ENCODE measurements at regions not wholly inside any gene's neighbourhood (a gene's known extent, or its start where the extent isn't known, plus 50 kb on each side); places are given as distances from the start of the nearest gene placed in this dataset.

DNA sequence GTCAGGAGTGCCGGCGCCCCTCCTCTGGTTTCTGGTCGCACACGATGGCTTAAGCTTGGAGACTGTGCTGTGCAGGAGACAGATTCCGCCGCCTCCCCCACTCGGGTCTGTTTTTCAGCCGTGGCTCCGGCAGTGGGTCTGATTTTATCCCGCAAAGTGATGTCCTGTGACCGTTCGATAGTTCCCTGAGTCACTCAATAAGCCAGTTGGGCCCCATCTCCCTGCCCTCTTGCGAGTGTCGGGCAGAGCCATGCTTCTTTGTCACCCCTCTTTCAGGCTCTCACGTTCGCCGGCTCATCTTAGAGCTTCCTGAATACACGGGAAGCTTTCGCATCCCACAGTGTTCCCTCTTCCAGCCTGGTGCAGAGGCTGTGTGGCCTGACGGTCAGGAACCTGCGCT lies 127.8 kb upstream of the RFLNA start:
- no peak for ATAC-seq

DNA sequence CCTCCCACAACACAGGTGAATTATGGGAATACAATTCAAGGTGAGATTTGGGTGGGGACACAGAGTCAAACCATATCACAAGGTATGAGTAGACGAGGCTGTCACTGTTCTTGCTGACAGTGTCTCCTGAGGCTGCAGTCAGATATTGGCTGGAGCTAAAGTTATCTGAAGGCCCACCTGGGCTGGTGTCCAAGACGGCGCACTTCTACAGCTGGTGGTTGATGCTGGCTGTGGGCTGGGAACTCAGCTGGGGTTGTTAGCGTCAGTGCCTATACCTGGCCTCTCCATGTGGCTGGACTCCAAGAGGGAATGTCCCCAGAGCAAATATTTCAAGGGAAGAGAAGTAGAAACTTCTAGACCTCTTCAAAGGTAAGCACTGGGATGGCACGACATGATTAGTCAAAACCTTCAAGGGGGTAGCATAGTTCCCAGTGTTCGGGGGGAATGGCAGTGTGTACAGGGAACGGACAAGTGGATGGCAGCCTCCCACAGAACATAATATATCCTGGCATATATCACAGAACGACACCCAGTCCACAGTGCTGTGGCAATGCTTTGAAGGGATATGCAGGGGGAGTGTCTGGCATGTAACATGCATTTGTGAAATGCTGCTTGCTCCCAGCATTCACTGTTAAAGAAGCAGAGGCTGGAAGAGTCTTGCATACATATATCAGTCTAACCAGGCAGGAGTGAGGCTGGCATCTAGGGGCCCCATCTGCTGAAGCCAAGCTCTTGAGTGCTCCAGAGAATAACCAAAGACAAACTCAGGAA lies 126.7 kb upstream of the RFLNA start:
- ATAC-seq: no peak

DNA sequence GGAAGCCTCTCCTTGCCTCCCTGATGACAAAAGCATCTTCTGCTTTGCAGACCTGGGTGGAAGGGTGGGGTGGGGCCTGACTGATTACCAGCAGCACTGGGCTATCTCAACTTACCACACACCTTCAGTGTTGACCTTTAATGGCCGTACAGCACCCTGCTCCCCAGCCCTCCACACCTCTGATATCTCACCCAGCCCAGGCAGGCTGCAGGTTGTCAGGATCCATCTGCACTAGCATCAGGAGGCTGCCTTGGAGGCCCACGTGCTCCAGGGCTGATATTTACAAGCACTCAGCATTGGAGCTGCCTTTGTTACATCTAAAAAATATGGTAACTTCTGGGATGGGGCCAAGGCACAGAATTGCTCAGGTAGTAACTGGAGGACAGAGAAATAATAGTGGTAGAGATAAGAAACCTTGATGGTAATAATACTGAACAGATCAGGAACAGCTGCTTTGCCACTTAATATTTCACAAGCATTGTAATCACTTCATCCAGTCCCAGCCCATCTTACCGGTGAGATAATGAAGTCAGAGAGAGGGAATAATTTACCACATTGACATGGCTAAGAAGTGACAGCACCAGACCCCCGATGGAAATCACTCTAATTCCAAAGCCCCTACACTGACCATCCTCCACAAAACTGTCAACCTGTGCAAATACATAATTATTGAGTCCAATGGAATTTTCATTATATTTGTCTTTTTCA lies 125.2 kb upstream of the RFLNA start:
- no peak for ATAC-seq

DNA sequence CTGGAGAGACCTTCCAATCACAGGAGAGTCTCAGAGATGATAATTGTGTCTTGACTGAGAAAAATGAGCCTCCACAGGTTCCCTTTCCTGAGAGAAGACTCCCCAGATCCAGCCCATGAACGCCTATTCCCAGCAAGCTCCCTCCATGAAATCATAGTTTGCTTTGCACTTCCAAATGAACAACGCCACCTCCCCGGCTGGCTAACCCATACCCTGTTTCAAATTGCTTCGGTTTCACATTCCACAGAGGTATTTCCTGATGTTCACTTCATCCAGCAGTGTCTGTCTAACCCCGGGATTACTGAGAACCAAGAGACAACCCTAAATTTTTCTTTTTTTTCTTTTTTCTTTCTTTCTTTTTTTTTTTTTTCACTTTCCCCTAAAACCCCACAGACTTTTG lies 124.1 kb upstream of the RFLNA start:
- ATAC-seq: no peak

DNA sequence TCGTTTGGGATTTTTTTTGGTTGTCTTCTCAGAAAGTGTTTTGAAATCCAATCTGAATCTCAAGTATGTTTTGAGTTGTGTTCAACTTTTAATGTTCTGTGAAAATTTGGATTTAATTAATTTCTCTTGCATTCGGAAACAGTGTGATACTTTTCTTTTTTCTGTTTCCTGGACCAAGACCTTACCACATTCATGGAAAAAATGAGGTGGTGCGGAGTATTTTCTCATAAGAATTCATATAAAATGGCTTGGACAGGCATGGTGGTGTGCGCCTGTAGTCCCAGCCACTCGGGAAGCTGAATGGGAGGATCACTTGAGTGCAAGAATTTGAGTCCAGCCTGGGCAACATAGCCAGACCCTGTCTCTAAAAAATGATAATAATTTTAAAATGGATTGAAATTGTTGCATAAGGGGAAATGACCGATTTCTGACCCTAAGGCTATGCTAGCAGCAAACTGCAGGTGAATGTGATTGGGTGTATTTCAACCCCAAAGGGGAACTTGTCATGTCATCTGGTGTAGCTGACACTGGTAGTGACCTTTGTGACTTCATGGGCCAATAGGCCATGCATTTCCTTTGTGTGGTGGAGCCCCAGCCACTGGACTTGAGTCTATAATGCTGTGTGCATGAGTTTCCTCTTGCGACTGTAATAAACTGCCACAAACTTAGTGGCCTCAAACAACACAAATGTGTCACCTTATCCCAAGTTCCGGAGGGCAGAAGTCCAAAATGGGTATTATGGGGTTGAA lies 123.5 kb upstream of the RFLNA start:
- ATAC-seq: no peak

DNA sequence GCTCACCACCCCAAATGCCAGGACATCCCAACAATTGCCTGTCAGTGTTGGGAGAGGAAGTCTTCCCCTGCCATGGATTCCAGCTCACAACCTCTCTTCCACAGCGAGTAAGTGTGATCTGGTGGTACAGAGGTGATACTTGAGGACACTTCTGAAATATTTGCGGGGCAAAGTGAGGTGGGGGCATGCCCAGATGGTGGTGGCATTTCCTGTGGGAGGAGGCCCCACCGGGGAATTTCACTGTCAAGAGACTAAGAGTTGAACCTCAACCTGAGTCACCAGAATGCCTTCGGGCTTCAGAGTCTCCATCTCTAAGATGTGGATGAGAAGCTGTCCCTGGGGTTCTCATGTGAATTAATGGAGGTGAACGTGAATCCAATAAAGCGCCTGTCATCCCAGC lies 122.3 kb upstream of the RFLNA start:
- ATAC-seq: no peak

DNA sequence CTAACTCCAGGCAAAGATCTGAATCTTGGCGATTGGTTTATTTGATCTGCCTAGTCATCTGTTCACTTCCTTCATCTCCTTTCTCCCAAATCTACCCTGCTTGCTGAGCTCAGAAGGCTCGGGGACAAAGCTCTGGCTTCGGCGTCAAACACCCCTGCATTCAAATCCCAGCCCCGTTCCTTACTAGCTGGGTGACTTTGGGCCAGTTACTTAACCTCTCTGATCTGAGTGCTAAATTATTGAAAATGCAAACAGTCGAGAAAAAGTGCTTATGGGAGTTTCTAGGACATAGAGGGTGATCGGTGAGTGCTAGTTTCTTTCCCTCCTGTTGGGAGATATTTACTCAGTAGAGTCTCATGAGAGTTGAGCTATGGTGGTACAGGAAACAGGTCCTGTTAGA lies 121.2 kb upstream of the RFLNA start:
- ATAC-seq: no peak

DNA sequence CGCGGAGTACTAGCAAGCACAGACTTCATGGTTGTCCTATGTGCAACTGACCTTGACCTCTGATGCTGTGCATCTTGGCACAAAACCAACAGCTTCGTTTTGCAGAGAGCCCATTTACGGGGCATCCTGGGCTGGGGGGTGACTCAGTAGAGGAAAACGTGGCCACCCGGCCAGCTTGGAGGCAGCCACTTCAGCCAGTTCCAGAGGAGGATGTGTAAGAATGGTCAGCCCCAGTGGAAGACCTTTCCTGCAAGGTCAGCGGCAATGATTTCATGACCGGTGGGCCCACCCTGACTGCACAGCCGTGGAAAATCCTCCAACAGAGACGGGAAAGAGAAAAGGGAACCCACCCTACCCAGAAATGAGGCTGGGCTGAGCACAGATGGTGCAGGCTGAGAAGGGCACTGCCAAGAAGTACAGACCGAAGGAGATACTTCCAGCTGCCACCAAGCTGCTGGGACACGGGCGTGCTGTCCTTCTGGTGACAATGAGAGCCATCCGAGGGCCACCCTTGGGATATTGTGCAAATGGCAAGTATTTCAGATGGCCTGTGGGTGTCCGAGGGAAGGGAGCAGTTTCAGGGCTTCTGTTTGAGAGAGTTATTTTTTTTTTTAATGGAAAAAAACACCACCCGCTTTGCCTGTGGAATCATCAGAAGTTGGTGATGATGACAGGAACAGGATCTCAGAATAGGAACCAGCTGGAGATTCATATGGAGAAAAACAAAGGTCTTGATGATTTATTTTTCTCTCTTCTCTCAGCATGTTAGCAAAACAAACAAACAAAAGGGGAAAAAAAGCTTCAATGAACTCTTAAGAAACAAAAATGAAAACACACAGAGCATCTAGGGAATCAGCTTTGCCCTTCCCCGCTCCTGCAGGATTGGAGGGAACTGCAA lies 120.2 kb upstream of the RFLNA start:
- no peak for ATAC-seq

DNA sequence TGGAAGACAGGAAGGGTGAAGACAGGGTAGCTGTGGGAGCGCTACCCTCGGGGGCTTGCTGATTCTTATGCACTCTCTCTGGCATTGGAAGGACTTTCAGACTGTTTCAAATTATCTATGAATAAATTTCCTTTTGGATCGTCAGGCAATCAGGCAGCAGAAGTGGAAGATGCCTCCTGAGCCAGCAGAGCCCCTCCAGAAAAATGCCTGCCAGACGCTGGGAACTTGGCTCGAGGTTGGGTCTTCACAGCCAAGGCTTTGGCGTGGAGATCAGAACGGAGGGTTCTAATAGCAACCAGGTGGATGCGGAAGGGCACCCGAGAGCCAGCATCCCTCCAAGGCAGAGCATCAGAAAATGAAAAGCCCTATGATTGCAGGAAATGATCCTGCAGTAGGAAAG lies 119.2 kb upstream of the RFLNA start:
- ATAC-seq: no peak

DNA sequence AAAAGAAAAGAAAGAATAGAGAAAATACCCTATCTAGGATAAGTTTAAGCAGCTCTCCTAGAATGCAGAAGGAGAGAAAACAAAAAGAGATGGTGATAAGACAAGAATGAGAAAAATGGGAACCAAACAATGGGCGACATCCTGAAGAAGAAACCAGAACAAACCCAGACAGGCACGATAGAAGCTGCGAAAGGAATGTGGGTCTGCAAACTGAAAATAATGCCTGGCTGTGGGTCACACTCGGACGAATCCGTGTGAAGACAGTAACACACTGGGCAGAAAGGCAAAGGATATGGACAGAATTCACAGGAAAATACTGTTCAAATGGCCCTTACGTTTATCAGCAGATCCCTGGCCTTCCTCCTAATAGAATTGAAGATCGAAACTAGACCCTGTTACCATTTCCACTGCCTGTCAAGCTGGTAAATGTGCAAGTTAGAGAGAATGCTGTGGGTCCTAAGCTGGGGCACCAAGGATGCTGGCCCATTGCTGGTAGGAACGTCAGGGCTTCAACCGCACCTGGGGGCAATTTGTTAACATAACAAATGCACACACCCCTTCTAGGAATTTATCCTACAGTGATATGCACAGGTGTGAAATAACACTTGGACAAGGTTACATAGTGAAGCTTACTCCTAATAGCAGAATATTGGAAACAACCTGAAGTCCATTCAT lies 117.5 kb upstream of the RFLNA start:
- no peak for ATAC-seq

DNA sequence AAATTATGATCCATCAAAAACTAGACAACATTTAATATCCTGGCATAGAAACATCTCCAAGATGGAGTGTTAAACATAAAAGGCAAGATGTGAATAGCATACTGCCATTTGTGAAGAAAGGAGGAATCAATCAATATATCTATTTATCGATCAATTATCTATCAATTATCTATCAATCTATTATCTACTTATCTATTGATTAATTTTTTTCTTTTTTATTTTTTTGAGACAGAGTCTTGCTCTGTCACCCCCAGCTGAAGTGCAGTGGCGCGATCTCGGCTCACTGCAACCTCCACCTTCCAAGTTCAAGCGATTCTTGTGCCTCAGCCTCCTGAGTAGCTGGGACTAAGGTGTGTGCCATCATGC lies 117.0 kb upstream of the RFLNA start:
- ATAC-seq: no peak

DNA sequence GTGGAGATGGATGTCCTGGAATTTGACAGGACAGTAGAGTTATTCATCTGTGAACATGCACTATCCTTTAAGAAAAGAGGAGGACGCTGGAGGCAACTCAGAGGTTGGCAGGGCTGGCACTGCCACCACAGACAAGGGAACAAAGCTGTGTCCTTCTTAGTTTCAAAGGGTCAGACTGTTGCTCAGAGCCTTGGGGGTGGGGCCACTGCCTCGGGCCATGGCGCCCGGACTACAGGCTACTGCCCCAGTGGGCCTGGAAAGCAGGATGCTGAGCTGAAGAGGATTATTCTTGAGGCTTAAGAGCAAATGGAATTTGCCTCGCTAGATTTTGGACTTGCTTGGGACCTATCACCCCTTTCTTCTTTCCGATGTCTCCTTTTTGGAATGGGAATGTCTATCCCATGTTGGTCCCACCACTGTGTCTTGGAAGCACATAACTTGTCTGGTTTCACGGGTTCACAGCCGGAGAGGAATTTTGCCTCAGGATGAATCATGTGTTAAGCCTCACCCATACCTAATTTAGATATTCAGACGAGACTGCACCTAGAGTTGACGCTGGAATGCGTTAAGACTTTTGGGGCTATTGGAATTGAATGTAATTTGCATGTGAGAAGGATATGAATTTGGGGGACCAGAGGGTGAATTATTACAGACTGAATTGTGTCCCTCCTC lies 114.8 kb upstream of the RFLNA start:
- ATAC-seq: no peak

DNA sequence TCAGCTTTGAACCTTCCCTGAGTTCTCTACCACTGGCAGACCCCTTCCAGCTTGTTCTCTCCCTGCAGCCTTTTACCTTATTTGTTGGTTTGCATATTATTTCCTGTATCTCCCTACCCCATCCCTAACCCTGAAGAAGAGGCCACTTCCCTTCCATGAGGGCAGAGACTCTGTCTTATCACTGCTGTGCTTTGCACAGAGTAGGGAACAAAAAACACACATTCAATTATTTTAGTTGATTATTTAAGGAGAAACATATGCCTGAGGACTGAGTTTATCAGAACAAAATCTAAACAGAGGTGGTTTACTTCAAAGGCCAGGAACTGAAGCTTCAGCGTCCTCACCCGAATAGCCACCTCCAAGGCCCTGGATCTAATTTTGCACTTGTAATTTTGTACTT lies 111.7 kb upstream of the RFLNA start:
- ATAC-seq: no peak

DNA sequence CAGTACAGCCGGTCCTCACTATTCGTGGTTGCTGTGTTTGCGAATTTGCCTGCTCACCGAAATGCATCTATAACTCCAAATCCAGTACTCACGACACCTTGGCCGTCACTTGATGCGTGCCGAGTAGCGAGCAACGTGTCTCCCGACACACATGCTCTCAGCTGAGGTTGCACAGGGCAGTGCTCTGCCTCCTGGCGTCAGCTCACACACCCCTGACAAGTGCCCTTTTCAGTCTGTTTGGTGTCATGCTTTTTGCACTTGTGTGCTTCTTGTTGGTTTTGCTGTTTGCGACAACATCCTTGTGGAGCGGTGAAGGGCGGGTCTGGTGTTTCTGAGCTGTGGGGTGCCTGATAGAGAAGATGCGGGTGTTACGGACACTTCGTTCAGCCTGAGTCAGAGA lies 110.4 kb upstream of the RFLNA start:
- ATAC-seq: no peak

DNA sequence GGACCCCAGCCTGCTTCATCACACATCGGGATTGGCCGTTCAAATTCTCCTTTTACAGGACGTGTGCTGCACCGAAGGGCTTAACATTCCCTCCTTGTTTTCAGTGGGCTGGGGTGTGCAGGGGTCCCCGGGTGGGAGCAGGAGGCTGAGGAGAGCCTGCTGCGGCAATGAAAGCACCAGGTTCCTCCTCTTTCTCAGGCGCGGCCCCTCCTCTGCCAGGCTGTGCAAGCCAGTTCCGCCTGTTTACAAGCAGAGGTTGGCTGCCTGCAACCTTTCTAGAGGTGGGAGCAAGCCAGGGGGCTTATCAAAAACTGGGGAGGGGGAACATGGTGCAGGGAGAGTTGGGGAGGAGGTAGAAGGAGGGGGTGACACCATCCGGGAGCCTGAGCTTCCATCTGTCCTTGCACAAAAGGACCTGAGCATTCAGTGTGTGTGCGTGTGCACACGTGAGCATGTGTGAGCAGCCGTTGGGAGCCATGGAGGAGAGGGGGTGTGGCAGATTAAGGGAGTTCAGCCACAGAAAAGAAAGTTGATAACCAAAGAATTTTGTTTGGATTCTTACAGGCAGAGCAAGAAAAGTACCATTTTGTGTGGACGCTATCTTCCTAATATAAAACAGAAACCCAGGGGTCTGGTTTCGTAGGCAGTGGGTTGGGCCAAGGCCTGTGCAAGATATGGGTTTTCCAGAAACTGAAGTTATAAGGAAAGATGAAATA lies 108.8 kb upstream of the RFLNA start:
- ATAC-seq: no peak

DNA sequence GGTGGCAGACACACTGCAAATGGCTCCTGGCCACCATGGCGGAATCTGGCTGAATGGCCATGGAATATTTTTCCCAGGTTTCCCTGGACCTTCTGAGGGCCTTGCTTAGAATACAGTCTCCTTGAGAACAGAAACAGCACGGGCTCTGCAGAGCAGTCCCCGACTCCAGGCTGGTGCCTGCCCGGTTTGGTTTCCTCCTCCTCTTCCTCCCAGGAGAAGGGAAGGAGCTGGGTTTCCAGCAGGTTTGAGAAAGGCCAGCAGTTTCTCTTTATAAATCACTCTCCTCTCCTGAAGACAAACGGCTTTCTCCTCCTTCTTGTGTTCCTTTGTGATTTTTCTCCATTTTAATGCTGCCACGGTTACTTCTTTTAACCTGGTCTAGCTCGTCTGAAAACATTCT lies 106.8 kb upstream of the RFLNA start:
- no peak for ATAC-seq

DNA sequence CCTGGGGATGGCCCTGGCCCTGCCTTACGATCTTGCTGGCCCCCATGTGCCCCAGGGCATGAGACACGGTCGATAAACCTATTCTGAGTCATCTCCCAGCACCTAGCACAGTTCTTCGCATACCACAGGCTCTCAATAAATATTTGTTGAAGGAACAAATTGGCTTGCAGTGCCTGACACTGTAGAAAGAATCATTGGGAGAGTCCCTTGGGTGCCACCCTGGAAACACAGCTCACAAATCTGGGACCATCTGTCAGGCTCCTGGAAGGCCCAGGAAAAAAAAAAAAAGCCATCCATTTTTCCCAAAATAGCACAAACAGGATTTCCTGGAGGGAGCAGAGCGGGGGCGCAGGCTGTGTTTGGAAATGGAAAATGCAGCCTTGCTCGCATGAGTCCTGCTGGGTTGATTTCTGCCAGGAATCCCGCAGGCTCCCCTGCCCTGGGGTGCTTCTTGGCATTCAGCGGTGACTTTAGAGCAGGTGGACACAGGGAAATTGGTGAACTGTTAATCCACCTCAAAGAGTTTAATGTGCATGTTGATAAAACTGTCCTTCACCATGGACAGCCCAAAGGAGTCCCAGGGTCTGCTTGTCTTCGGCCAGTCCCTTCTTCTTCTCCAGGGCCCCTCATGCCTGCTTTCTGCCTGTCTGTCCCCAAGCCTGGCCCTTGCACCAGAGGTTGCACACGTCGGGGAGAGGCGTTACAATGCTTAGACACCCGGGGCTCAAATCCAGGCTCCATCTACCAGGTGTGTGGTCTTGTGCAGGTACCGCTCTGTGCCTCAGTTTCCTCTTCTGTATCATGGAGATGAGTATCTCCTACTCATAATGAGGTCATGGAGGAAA lies 106.1 kb upstream of the RFLNA start:
- ATAC-seq: no peak

DNA sequence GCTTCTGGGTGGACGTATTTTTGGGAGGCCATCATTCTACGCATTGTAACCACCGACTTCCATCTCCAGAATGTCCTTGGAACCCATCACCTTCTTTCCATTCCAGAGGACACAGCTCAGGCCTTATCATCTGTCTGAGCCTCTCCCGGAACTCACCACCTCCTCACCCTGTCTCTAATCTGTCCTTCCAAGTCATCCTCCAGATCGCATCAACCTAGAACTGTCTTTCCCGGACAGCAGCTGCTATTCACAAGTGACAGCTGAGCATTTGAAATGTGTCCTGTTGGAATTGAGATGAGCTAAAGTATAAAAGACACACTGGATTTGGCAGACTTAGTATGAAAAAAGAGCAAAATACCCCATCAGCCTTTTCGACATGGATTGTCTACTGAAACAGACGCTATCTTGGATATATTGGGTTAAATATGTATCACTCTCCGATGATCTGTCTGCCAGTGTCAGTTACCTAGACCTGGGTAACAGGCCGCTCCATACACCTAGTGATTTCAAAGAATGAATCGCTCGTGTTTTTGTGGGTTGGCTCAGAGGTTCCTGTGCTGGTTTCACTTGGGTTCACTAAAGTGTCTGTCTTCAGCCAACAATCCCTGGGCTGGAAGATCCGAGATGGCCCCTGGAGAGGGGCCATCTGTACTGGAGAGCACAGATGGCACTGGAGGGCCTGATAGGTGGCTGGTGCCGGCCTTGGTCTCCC lies 104.4 kb upstream of the RFLNA start:
- ATAC-seq: no peak

DNA sequence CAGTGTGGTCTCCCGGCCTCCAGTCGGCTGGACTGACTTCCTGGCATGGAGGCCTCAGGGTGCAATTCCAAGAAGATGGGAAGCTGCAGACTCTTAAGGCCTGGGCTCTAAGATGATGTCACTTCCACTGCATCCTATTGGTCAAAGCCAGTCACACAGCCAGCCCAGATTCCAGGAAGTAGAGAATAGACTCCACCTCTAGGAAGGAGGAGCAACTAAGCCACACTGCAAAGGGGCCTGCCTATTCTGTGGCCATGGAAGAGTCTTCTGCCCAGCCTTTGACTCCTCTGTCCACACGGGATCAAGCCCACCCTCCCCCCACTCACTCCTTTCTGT lies 103.9 kb upstream of the RFLNA start:
- ATAC-seq: peak in 1 of 2 donors; percentile 9

DNA sequence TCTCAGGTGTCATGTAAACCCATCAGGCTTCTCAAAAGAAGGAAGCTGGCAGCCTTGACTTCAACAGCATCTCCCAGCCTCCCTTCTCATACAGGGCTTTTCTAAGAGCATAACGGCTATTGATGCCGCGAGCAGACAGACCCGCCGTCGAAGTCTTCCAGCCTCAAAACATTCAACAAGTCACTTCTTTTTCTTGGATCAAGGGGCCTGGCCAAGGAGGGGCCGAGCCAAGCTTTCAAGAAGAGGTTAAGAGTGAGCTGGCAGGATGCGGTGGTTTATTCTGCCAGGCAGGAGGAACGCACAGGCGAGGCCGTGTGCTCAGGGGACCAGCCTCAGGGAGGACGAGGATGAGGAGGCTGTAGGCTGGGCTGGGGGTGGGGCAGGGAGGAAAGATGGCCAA lies 102.9 kb upstream of the RFLNA start:
- no peak for ATAC-seq
